Lower leg skin (tissue), 3 donors: ENCODE measurements at regions not wholly inside any gene's neighbourhood (a gene's known extent, or its start where the extent isn't known, plus 50 kb on each side); places are given as distances from the start of the nearest gene placed in this dataset.
"Not testable (repeated sequence)": the region's sequence is repeated elsewhere in the genome, so short reads cannot be mapped to it uniquely, and the experiment has no call there.

Source experiments
- POLR2A ChIP-seq, 2 donors: fragments of 450-650 bp; IDR thresholded peaks; one replicate each; pipeline ENCODE4 v1.6.1; 2016 to 2017; ENCODE audit warnings: antibody characterized with exemption in 2 of 2, mild to moderate bottlenecking in 1 of 2, moderate library complexity in 1 of 2
- TF ChIP-seq, protein P1 (sequence below), 3 donors: fragments of 450-650 bp; IDR thresholded peaks; one replicate each; pipeline ENCODE4 v1.5.1; 2016; ENCODE audit warnings: antibody characterized with exemption in 3 of 3, mild to moderate bottlenecking in 3 of 3, moderate library complexity in 2 of 3

DNA sequence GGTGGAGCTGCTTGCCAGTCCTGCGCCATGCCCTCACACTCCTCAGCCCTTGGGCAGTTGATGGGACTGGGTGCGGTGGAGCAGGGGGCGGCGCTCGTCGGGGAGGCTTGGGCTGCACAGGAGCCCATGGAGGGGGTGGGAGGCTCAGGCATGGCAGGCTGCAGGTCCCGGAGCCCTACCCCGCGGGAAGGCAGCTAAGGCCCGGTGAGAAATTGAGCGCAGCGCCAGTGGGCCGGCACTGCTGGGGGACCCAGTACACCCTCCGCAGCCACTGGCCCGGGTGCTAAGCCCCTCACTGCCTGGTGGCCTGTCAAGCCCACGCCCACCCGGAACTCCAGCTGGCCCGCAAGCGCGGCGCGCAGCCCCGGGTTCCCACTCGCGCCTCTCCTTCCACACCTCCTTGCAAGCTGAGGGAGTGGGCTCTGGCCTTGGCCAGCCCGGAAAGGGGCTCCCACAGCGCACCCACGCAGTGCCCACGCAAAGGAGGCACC lies 87.1 kb upstream of the BCHE start:
- TF ChIP-seq, protein P1, sequence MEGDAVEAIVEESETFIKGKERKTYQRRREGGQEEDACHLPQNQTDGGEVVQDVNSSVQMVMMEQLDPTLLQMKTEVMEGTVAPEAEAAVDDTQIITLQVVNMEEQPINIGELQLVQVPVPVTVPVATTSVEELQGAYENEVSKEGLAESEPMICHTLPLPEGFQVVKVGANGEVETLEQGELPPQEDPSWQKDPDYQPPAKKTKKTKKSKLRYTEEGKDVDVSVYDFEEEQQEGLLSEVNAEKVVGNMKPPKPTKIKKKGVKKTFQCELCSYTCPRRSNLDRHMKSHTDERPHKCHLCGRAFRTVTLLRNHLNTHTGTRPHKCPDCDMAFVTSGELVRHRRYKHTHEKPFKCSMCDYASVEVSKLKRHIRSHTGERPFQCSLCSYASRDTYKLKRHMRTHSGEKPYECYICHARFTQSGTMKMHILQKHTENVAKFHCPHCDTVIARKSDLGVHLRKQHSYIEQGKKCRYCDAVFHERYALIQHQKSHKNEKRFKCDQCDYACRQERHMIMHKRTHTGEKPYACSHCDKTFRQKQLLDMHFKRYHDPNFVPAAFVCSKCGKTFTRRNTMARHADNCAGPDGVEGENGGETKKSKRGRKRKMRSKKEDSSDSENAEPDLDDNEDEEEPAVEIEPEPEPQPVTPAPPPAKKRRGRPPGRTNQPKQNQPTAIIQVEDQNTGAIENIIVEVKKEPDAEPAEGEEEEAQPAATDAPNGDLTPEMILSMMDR (IDR thresholded peaks at IDR 0.05) = not testable (repeated sequence)
- not testable (repeated sequence) for TF ChIP-seq POLR2A (IDR thresholded peaks at IDR 0.05)
